ENCODE measurements at regions not wholly inside any gene's neighbourhood (a gene's known extent, or its start where the extent isn't known, plus 50 kb on each side); places are given as distances from the start of the nearest gene placed in this dataset.

GRCh38 chr7:156218544-156219306, 406.5 kb upstream of the SHH start:
- DNase-seq, result no peak

- no peak for DNase-seq
These were observed 405.5 kb upstream of the SHH start for GRCh38 chr7:156217803-156218202.

- DNase-seq, result no peak
These were observed 396.8 kb upstream of the SHH start for GRCh38 chr7:156209087-156209486.

GRCh38 chr7:156207306-156207705, 395.0 kb upstream of the SHH start:
- DNase-seq, result no peak

- no peak for DNase-seq
These were observed 393.9 kb upstream of the SHH start for GRCh38 chr7:156206174-156206573.

- DNase-seq, result no peak
These were observed 392.6 kb upstream of the SHH start for GRCh38 chr7:156204820-156205219.

- DNase-seq, result no peak
These were observed 391.7 kb upstream of the SHH start for GRCh38 chr7:156203923-156204322.

- no peak for DNase-seq
These were observed 386.0 kb upstream of the SHH start for GRCh38 chr7:156198277-156198676.

- DNase-seq, result no peak
These were observed 384.4 kb upstream of the SHH start for GRCh38 chr7:156196649-156197048.

- no peak for DNase-seq
These were observed 383.0 kb upstream of the SHH start for GRCh38 chr7:156195276-156195675.

GRCh38 chr7:156194813-156195212, 382.6 kb upstream of the SHH start:
- DNase-seq, result no peak

GRCh38 chr7:156192921-156193320, 380.7 kb upstream of the SHH start:
- no peak for DNase-seq

GRCh38 chr7:156191090-156191489, 378.8 kb upstream of the SHH start:
- DNase-seq, result no peak

GRCh38 chr7:156185076-156185475, 372.8 kb upstream of the SHH start:
- no peak for DNase-seq

GRCh38 chr7:156184164-156184563, 371.9 kb upstream of the SHH start:
- DNase-seq, result no peak

- DNase-seq, result no peak
These were observed 368.4 kb upstream of the SHH start for GRCh38 chr7:156180451-156181229.

GRCh38 chr7:156179872-156180390, 367.7 kb upstream of the SHH start:
- no peak for DNase-seq

GRCh38 chr7:156178857-156179256, 366.6 kb upstream of the SHH start:
- DNase-seq, result no peak

- no peak for DNase-seq
These were observed 366.0 kb upstream of the SHH start for GRCh38 chr7:156178214-156178613.

GRCh38 chr7:156177422-156178055, 365.3 kb upstream of the SHH start:
- no peak for DNase-seq

GRCh38 chr7:156176039-156176438, 363.8 kb upstream of the SHH start:
- no peak for DNase-seq

- no peak for DNase-seq
These were observed 362.7 kb upstream of the SHH start for GRCh38 chr7:156175003-156175402.

- DNase-seq, result no peak
These were observed 362.2 kb upstream of the SHH start for GRCh38 chr7:156174428-156174827.

All from CD4-positive, alpha-beta T cell treated with Interleukin-1 beta for 1 hour (primary cell).